GM23248 (cell line): ENCODE measurements at regions not wholly inside any gene's neighbourhood (a gene's known extent, or its start where the extent isn't known, plus 50 kb on each side); places are given as distances from the start of the nearest gene placed in this dataset.

Experiments
- DNase-seq: peaks from one replicate; pipeline ENCODE4 v3.0.0-alpha.2; 2015
- H2AFZ ChIP-seq: fragments of 200-600 bp; sonication (generic); 2 replicates; pipeline ENCODE4 v1.6.1; 2016; ENCODE audit warnings: antibody characterized with exemption
- H3F3A ChIP-seq: fragments of 200-600 bp; sonication (generic); 2 replicates; pipeline ENCODE4 v1.6.1; 2016; ENCODE audit warnings: mild to moderate bottlenecking, antibody characterized with exemption, mixed run types; ENCODE audit not compliant: insufficient read depth
- H3K27ac ChIP-seq: fragments of 200-600 bp; sonication (generic); 2 replicates; pipeline ENCODE4 v1.5.1; 2016; ENCODE audit warnings: mild to moderate bottlenecking
- H3K27me3 ChIP-seq: fragments of 200-600 bp; sonication (generic); replicated peaks from 2 replicates; pipeline ENCODE4 v1.6.1; 2016; ENCODE audit warnings: mild to moderate bottlenecking; ENCODE audit not compliant: insufficient read depth
- H3K36me3 ChIP-seq: fragments of 200-600 bp; sonication (generic); 2 replicates; pipeline ENCODE4 v1.6.1; 2016; ENCODE audit warnings: low read depth, mild to moderate bottlenecking
- H3K4me1 ChIP-seq: fragments of 200-600 bp; sonication (generic); 2 replicates; pipeline ENCODE4 v1.6.1; 2016; ENCODE audit warnings: mild to moderate bottlenecking; ENCODE audit not compliant: insufficient read depth
- H3K4me2 ChIP-seq: fragments of 200-600 bp; sonication (generic); one replicate; pipeline ENCODE4 v1.6.1; 2016; ENCODE audit warnings: mild to moderate bottlenecking; ENCODE audit not compliant: unreplicated experiment
- H3K4me3 ChIP-seq: fragments of 200-600 bp; sonication (generic); 2 replicates; pipeline ENCODE4 v1.5.1; 2016; ENCODE audit warnings: mild to moderate bottlenecking
- H3K79me2 ChIP-seq: fragments of 200-600 bp; sonication (generic); 2 replicates; pipeline ENCODE4 v1.6.1; 2016; ENCODE audit warnings: mild to moderate bottlenecking; ENCODE audit not compliant: insufficient read depth
- H3K9ac ChIP-seq: fragments of 200-600 bp; sonication (generic); 2 replicates; pipeline ENCODE4 v1.6.1; 2016; ENCODE audit warnings: mild to moderate bottlenecking
- H3K9me2 ChIP-seq: fragments of 200-600 bp; sonication (generic); 2 replicates; pipeline ENCODE4 v1.6.1; 2016; ENCODE audit warnings: mixed run types, mild to moderate bottlenecking, moderate library complexity; ENCODE audit not compliant: insufficient read depth
- H3K9me3 ChIP-seq: fragments of 200-600 bp; sonication (generic); one replicate; pipeline ENCODE4 v1.6.1; 2017; ENCODE audit warnings: low read depth
- H4K20me1 ChIP-seq: fragments of 200-600 bp; sonication (generic); 2 replicates; pipeline ENCODE4 v1.6.0; 2016; ENCODE audit not compliant: insufficient read depth
- EZH2 ChIP-seq: fragments of 200-600 bp; sonication (generic); IDR thresholded peaks from 2 replicates; pipeline ENCODE4 v1.6.1; 2018; ENCODE audit warnings: antibody characterized with exemption, mild to moderate bottlenecking; ENCODE audit not compliant: insufficient read depth, poor library complexity, severe bottlenecking
- EZH2phosphoT487 ChIP-seq: fragments of 200-600 bp; sonication (generic); IDR thresholded peaks from 2 replicates; pipeline ENCODE4 v1.6.1; 2018; ENCODE audit warnings: antibody characterized with exemption, moderate library complexity, mild to moderate bottlenecking, low read depth; ENCODE audit not compliant: insufficient read depth
- WGBS, 2 experiments: methylation state at CpG; one replicate each; pipeline ENCODE4 v1.1.6; 2015 to 2017; ENCODE audit warnings: low lambda C conversion rate in 2 of 2, low coverage in 1 of 2; ENCODE audit errors: missing lambda C conversion rate in 2 of 2; 5-methylcytosine and 5-hydroxymethylcytosine counted together
- in situ Hi-C: fragments of 300-500 bp; cut with MboI; formaldehyde crosslinking; loops from 2 replicates; pipeline ENCODE4 v1.15.0; 2020

DNA sequence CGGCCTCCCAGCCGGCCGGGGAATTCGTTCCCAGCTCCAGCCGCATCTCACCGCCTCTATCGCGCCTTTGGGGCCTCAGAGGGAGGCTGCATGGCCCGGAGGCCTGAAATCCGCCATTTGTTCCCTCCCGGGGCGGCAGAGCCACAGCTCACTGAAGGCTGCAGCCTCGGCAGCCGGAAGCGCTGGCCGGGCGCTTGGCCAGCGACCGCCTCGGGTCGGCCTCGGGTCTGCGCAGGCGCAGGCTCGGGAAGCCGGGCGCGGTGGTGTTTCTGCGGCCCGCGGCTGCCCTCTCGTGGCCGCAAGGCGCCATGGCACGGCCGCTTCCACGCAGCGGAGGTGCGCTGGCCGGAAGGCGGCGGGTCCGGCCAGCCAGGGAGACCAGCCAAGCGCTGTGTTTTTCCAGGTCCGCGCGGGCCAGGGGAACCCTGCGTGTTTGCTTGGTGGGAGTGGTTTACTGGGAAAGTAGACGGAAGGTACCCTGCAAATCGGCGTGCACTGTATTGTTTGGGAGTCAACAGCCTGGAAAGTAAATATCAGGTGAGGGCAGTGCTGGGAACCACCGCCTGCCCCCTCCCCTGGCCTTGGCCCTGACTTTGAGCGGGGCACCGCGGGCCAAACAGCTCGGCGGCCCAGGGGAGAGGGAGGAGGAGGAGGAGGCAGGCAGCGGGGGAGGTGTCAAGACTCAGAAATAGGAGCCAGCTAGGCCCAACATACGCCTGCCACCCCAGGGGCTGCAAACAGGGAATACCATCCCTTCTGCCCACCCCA, 52.7 kb upstream of the CD34 start:
- in situ Hi-C loops: no loop called here
- H3K9me2 ChIP-seq: no peaks in the 10 kb centered on the region

DNA sequence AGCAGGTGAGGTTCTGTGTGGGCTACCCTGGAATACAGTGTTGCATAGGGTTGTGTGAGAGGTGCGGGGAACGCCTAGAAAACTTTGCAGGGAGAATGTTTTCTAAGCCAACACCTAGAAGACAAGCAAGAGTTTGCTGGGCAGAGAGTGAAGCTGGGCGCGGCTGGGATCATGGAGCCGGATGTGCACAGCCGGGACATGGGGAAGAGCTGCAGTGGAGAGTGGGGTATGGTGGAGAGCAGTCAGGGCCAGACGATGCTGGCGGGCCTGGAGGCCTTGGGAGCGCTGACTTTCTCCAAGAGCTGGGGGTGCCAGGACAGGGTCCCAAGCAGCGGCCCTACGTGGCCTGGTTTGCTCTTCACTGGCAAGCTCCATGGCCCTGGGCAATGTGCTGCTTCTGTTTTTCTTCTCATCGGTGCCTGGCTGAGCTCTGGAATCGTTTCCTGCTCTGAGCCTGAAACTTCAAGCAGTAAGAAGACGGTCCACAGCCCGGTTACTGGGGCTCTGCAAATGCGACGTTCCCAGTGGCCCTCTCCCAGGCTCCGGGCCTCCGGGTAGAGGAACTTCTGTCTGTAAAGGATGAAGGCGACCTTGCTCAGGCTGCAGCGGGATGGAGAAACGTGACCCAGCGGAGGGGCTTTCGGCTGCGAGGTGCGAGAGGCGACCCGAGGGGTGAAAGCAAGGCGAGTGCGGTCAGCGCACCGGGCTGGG, 51.9 kb upstream of the CD34 start:
- Histone ChIP-seq H3K79me2 (no peaks in the 10 kb centered on the region), H3K4me2 (peak overlapping the region; percentile 88), H2AFZ (peak overlapping the region; percentile 94), H3K36me3 (no peaks in the 10 kb centered on the region), H4K20me1 (no peaks in the 10 kb centered on the region), H3K4me3 (peak overlapping the region; percentile 70), H3K4me1 (peaks cover 23% of the 10 kb centered on the region), H3K9me2 (no peaks in the 10 kb centered on the region), H3K9me3 (no peaks in the 10 kb centered on the region), H3K9ac (peak overlapping the region; percentile 83), H3K27ac (peak overlapping the region; percentile 66), H3F3A (peaks cover 25% of the 10 kb centered on the region), H3K27me3 (no peaks in the 10 kb centered on the region)
- peak; percentile 70 for DNase-seq
- in situ Hi-C loops: no loop called here
- TF ChIP-seq EZH2 (no peak), EZH2phosphoT487 (no peak)
- WGBS, 2 experiments: 8% methylated on average over 27 to 32 of the region's 32 CpGs

More for the DNA sequence above, 52.7 kb upstream of the CD34 start:
- peaks cover 23% of the 10 kb centered on the region for H3K4me1 ChIP-seq
- no peaks in the 10 kb centered on the region for H3K36me3 ChIP-seq
- TF ChIP-seq EZH2 (no peak), EZH2phosphoT487 (no peak)
- H3K4me2 ChIP-seq: peak overlapping the region; percentile 88
- peak overlapping the region; percentile 70 for H3K4me3 ChIP-seq
- peak overlapping the region; percentile 94 for H2AFZ ChIP-seq
- 1 to 2% methylated on average over 40 to 56 of the region's 59 CpGs for WGBS, 2 experiments
- H3K9ac ChIP-seq: peak overlapping the region; percentile 83
- H3K27me3 ChIP-seq: no peaks in the 10 kb centered on the region
- H4K20me1 ChIP-seq: no peaks in the 10 kb centered on the region
- H3K79me2 ChIP-seq: no peaks in the 10 kb centered on the region
- peaks cover 25% of the 10 kb centered on the region for H3F3A ChIP-seq
- peak overlapping the region; percentile 66 for H3K27ac ChIP-seq
- DNase-seq: peak; percentile 94
- H3K9me3 ChIP-seq: no peaks in the 10 kb centered on the region
